Right kidney (tissue), 1 donor: ENCODE measurements at regions not wholly inside any gene's neighbourhood (a gene's known extent, or its start where the extent isn't known, plus 50 kb on each side); places are given as distances from the start of the nearest gene placed in this dataset.
A peak's percentile ranks its signal among the peaks of the same experiment; 100 is the strongest.

Source experiments
- DNase-seq: peaks from one replicate; pipeline ENCODE4 v3.0.0-alpha.2; 2016

- DNase-seq, result no peak
These were observed 150.6 kb upstream of the RAB12 start for GRCh38 chr18:8458546-8459215.

- no peak for DNase-seq
These were observed 148.5 kb upstream of the RAB12 start for GRCh38 chr18:8460748-8461147.

- DNase-seq, result no peak
These were observed 147.7 kb upstream of the RAB12 start for GRCh38 chr18:8461544-8461943.

- DNase-seq, result no peak
These were observed 146.5 kb upstream of the RAB12 start for GRCh38 chr18:8462651-8463185.

GRCh38 chr18:8463791-8464190 is 145.4 kb upstream of the RAB12 start:
- no peak for DNase-seq

GRCh38 chr18:8468191-8468590 is 141.0 kb upstream of the RAB12 start:
- DNase-seq, result no peak

GRCh38 chr18:8468921-8469335 is 140.3 kb upstream of the RAB12 start:
- no peak for DNase-seq

GRCh38 chr18:8469544-8470130 is 139.6 kb upstream of the RAB12 start:
- no peak for DNase-seq

GRCh38 chr18:8471372-8471771 is 137.9 kb upstream of the RAB12 start:
- DNase-seq, result no peak

- no peak for DNase-seq
These were observed 134.6 kb upstream of the RAB12 start for GRCh38 chr18:8474661-8475060.

GRCh38 chr18:8477615-8478014 is 131.6 kb upstream of the RAB12 start:
- DNase-seq, result no peak

- peak; percentile 32 for DNase-seq
These were observed 130.9 kb upstream of the RAB12 start for GRCh38 chr18:8478166-8478967.

GRCh38 chr18:8478968-8479370 is 130.3 kb upstream of the RAB12 start:
- no peak for DNase-seq

- DNase-seq, result no peak
These were observed 129.4 kb upstream of the RAB12 start for GRCh38 chr18:8479789-8480188.

- DNase-seq, result no peak
These were observed 128.5 kb upstream of the RAB12 start for GRCh38 chr18:8480506-8481328.

- no peak for DNase-seq
These were observed 124.3 kb upstream of the RAB12 start for GRCh38 chr18:8484951-8485350.

- no peak for DNase-seq
These were observed 119.5 kb upstream of the RAB12 start for GRCh38 chr18:8489761-8490160.

GRCh38 chr18:8491516-8491915 is 117.7 kb upstream of the RAB12 start:
- DNase-seq, result no peak

- no peak for DNase-seq
These were observed 116.1 kb upstream of the RAB12 start for GRCh38 chr18:8493141-8493540.

- DNase-seq, result no peak
These were observed 113.1 kb upstream of the RAB12 start for GRCh38 chr18:8496186-8496585.

- DNase-seq, result no peak
These were observed 110.3 kb upstream of the RAB12 start for GRCh38 chr18:8498905-8499304.
